IMR-90 (cell line): ENCODE measurements at regions not wholly inside any gene's neighbourhood (a gene's known extent, or its start where the extent isn't known, plus 50 kb on each side); places are given as distances from the start of the nearest gene placed in this dataset.

Experiments
- MAZ ChIP-seq: IDR thresholded peaks from 2 replicates; pipeline ENCODE4 v1.6.1; 2012; ENCODE audit warnings: low read depth, mild to moderate bottlenecking, low read length, improper control_type of control experiment, moderate library complexity, borderline replicate concordance
- MXI1 ChIP-seq: IDR thresholded peaks from 2 replicates; pipeline ENCODE4 v1.6.1; 2012; ENCODE audit warnings: low read depth, mild to moderate bottlenecking, low read length, moderate library complexity, borderline replicate concordance
- NFE2L2 ChIP-seq: fragments of 150-350 bp; IDR thresholded peaks from 2 replicates; pipeline ENCODE4 v1.6.1; 2016; ENCODE audit warnings: low read depth, mild to moderate bottlenecking, low read length
- TF ChIP-seq, protein P1 (sequence below): conservative IDR thresholded peaks from 2 replicates; pipeline ENCODE4 v1.5.1; 2012; ENCODE audit warnings: mild to moderate bottlenecking, low read depth, low read length, improper control_type of control experiment
- TF ChIP-seq, protein P2 (sequence below): fragments of 150-350 bp; IDR thresholded peaks from 2 replicates; pipeline ENCODE4 v1.6.1; 2017; ENCODE audit warnings: mild to moderate bottlenecking, antibody characterized with exemption, low read length, low read depth

DNA sequence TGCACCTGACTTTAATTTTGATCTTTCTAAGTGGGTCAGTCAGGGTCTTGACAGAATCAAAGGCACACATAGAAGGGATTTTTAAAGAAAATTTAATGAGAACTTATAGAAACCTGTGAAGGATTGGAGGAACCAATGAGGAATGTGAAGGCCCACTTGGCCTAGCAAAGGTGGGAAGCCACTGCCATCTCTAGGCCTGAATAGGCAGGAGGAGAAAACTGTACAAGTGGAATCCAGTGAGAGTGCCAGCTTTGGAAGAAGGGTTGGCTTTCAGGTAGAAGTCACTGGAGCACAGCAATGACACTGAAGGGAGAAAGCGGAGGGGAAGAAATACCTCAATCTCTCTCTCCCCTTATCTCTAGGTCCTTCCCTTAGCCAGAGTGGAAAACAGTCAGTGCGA lies 380.7 kb upstream of the KCNMB2 start:
- TF ChIP-seq NFE2L2 (no peak), MAZ (no peak), MXI1 (no peak)
- TF ChIP-seq, protein P1, sequence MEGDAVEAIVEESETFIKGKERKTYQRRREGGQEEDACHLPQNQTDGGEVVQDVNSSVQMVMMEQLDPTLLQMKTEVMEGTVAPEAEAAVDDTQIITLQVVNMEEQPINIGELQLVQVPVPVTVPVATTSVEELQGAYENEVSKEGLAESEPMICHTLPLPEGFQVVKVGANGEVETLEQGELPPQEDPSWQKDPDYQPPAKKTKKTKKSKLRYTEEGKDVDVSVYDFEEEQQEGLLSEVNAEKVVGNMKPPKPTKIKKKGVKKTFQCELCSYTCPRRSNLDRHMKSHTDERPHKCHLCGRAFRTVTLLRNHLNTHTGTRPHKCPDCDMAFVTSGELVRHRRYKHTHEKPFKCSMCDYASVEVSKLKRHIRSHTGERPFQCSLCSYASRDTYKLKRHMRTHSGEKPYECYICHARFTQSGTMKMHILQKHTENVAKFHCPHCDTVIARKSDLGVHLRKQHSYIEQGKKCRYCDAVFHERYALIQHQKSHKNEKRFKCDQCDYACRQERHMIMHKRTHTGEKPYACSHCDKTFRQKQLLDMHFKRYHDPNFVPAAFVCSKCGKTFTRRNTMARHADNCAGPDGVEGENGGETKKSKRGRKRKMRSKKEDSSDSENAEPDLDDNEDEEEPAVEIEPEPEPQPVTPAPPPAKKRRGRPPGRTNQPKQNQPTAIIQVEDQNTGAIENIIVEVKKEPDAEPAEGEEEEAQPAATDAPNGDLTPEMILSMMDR = no peak
- TF ChIP-seq, protein P2, sequence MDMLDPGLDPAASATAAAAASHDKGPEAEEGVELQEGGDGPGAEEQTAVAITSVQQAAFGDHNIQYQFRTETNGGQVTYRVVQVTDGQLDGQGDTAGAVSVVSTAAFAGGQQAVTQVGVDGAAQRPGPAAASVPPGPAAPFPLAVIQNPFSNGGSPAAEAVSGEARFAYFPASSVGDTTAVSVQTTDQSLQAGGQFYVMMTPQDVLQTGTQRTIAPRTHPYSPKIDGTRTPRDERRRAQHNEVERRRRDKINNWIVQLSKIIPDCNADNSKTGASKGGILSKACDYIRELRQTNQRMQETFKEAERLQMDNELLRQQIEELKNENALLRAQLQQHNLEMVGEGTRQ = no peak
